ENCODE measurements at regions not wholly inside any gene's neighbourhood (a gene's known extent, or its start where the extent isn't known, plus 50 kb on each side); places are given as distances from the start of the nearest gene placed in this dataset.
A peak's percentile ranks its signal among the peaks of the same experiment; 100 is the strongest.

- Mint-ChIP-seq H3K9me3 (peaks cover 0 to 4% (median 0%) of the 10 kb centered on the region in 11 donors), H3K4me1 (no peaks in the 10 kb centered on the region), H3K36me3 (no peaks in the 10 kb centered on the region), H3K4me3 (no peak overlapping the region), H3K27ac (no peak overlapping the region), H3K27me3 (no peaks in the 10 kb centered on the region)
- Histone ChIP-seq H3K27ac (ENCODE audit: low read depth, low read length) (no peak overlapping the region), H3K9me3 (ENCODE audit: control insufficient read depth in 2 of 3, low read length in 3 of 3) (no peaks in the 10 kb centered on the region), H3K36me3 (ENCODE audit: control insufficient read depth in 2 of 3, insufficient read depth in 3 of 3, low read length in 3 of 3) (no peaks in the 10 kb centered on the region), H3K4me3 (ENCODE audit: low read length) (no peak overlapping the region), H3K4me1 (ENCODE audit: control insufficient read depth in 2 of 2, insufficient read depth in 2 of 2, low read length in 2 of 2) (no peaks in the 10 kb centered on the region), H3K27me3 (ENCODE audit: control insufficient read depth in 2 of 2, insufficient read depth in 2 of 2, low read length in 2 of 2) (no peaks in the 10 kb centered on the region)
- DNase-seq (no peak), ATAC-seq (no peak)
- ChIA-PET POLR2A (no interaction called here), CTCF (no interaction called here)
- intact Hi-C loops (cut with micrococcal nuclease), result no loop called here
Measured at GRCh38 chr13:108444448-108444847, 174.9 kb downstream of the TNFSF13B start.

GRCh38 chr13:108448891-108449290 is 179.4 kb downstream of the TNFSF13B start:
- Histone ChIP-seq H3K9me3 (ENCODE audit: control insufficient read depth in 2 of 3, low read length in 3 of 3) (no peaks in the 10 kb centered on the region), H3K36me3 (ENCODE audit: control insufficient read depth in 2 of 3, insufficient read depth in 3 of 3, low read length in 3 of 3) (no peaks in the 10 kb centered on the region), H3K4me1 (ENCODE audit: control insufficient read depth in 2 of 2, insufficient read depth in 2 of 2, low read length in 2 of 2) (no peaks in the 10 kb centered on the region), H3K4me3 (ENCODE audit: low read length) (no peak overlapping the region), H3K27ac (ENCODE audit: low read depth, low read length) (no peak overlapping the region), H3K27me3 (ENCODE audit: control insufficient read depth in 2 of 2, insufficient read depth in 2 of 2, low read length in 2 of 2) (no peaks in the 10 kb centered on the region)
- no peak for ATAC-seq
- H3K36me3 Mint-ChIP-seq, result peaks cover 0 to 4% (median 0%) of the 10 kb centered on the region in 5 donors
- H3K4me3 Mint-ChIP-seq, result no peak overlapping the region
- no peaks in the 10 kb centered on the region for H3K27me3 Mint-ChIP-seq
- ChIA-PET CTCF (no interaction called here), POLR2A (no interaction called here)
- intact Hi-C loops (cut with micrococcal nuclease), result no loop called here
- H3K4me1 Mint-ChIP-seq, result no peaks in the 10 kb centered on the region
- peak overlapping the region in 1 of 9 donors; percentile 2 for H3K27ac Mint-ChIP-seq
- DNase-seq, result no peak
- H3K9me3 Mint-ChIP-seq, result peaks cover 0 to 3% (median 0%) of the 10 kb centered on the region in 11 donors

- ATAC-seq (no peak), DNase-seq (no peak)
- H3K27me3 ChIP-seq (ENCODE audit: control insufficient read depth in 2 of 2, insufficient read depth in 2 of 2, low read length in 2 of 2), result no peaks in the 10 kb centered on the region
- H3K36me3 ChIP-seq (ENCODE audit: control insufficient read depth in 2 of 3, insufficient read depth in 3 of 3, low read length in 3 of 3), result no peaks in the 10 kb centered on the region
- Mint-ChIP-seq H3K36me3 (peaks cover 0 to 4% (median 0%) of the 10 kb centered on the region in 5 donors), H3K27me3 (peaks cover 0 to 5% (median 0%) of the 10 kb centered on the region in 5 donors), H3K4me3 (no peak overlapping the region), H3K27ac (no peak overlapping the region), H3K9me3 (peaks cover 0 to 3% (median 0%) of the 10 kb centered on the region in 11 donors), H3K4me1 (no peaks in the 10 kb centered on the region)
- H3K4me3 ChIP-seq (ENCODE audit: low read length), result no peak overlapping the region
- ChIA-PET POLR2A (no interaction called here), CTCF (no interaction called here)
- no peaks in the 10 kb centered on the region for H3K9me3 ChIP-seq (ENCODE audit: control insufficient read depth in 2 of 3, low read length in 3 of 3)
- no peaks in the 10 kb centered on the region for H3K4me1 ChIP-seq (ENCODE audit: control insufficient read depth in 2 of 2, insufficient read depth in 2 of 2, low read length in 2 of 2)
- no peak overlapping the region for H3K27ac ChIP-seq (ENCODE audit: low read depth, low read length)
- intact Hi-C loops (cut with micrococcal nuclease), result no loop called here
Measured at GRCh38 chr13:108451121-108451520, 178.3 kb upstream of the MYO16 start.

- peaks cover 0 to 5% (median 4%) of the 10 kb centered on the region in 5 donors for H3K36me3 Mint-ChIP-seq
- CTCF ChIA-PET, result no interaction called here
- H3K9me3 ChIP-seq (ENCODE audit: control insufficient read depth in 2 of 3, low read length in 3 of 3), result no peaks in the 10 kb centered on the region
Measured at GRCh38 chr13:108455320-108455719, 174.1 kb upstream of the MYO16 start.

GRCh38 chr13:108460043-108460442 is 169.4 kb upstream of the MYO16 start:
- intact Hi-C loops (cut with micrococcal nuclease), result no loop called here
- Histone ChIP-seq H3K4me3 (ENCODE audit: low read length) (no peak overlapping the region), H3K36me3 (ENCODE audit: control insufficient read depth in 2 of 3, insufficient read depth in 3 of 3, low read length in 3 of 3) (no peaks in the 10 kb centered on the region), H3K27ac (ENCODE audit: low read depth, low read length) (no peak overlapping the region), H3K27me3 (ENCODE audit: control insufficient read depth in 2 of 2, insufficient read depth in 2 of 2, low read length in 2 of 2) (no peaks in the 10 kb centered on the region), H3K4me1 (ENCODE audit: control insufficient read depth in 2 of 2, insufficient read depth in 2 of 2, low read length in 2 of 2) (no peaks in the 10 kb centered on the region), H3K9me3 (ENCODE audit: control insufficient read depth in 2 of 3, low read length in 3 of 3) (no peaks in the 10 kb centered on the region)
- ChIA-PET POLR2A (no interaction called here), CTCF (no interaction called here)
- Mint-ChIP-seq H3K4me1 (peaks cover 0 to 8% (median 6%) of the 10 kb centered on the region in 7 donors), H3K27ac (no peak overlapping the region), H3K9me3 (peaks cover 0 to 9% (median 2%) of the 10 kb centered on the region in 11 donors), H3K36me3 (peaks cover 0 to 5% (median 0%) of the 10 kb centered on the region in 5 donors), H3K4me3 (no peak overlapping the region), H3K27me3 (peaks cover 0 to 26% (median 4%) of the 10 kb centered on the region in 5 donors)
- ATAC-seq (no peak), DNase-seq (no peak)

More at GRCh38 chr13:108455320-108455719, 174.1 kb upstream of the MYO16 start:
- H3K4me3 Mint-ChIP-seq, result no peak overlapping the region
- ATAC-seq (no peak), DNase-seq (no peak)
- intact Hi-C loops (cut with micrococcal nuclease), result no loop called here
- H3K27me3 Mint-ChIP-seq, result peaks cover 0 to 18% (median 4%) of the 10 kb centered on the region in 5 donors
- H3K27ac Mint-ChIP-seq, result no peak overlapping the region
- no peak overlapping the region for H3K4me3 ChIP-seq (ENCODE audit: low read length)
- no peaks in the 10 kb centered on the region for H3K4me1 ChIP-seq (ENCODE audit: control insufficient read depth in 2 of 2, insufficient read depth in 2 of 2, low read length in 2 of 2)
- POLR2A ChIA-PET, result no interaction called here
- H3K36me3 ChIP-seq (ENCODE audit: control insufficient read depth in 2 of 3, insufficient read depth in 3 of 3, low read length in 3 of 3), result no peaks in the 10 kb centered on the region
- H3K4me1 Mint-ChIP-seq, result peaks cover 0 to 6% (median 0%) of the 10 kb centered on the region in 7 donors
- no peaks in the 10 kb centered on the region for H3K27me3 ChIP-seq (ENCODE audit: control insufficient read depth in 2 of 2, insufficient read depth in 2 of 2, low read length in 2 of 2)
- peaks cover 0 to 12% (median 3%) of the 10 kb centered on the region in 11 donors for H3K9me3 Mint-ChIP-seq
- H3K27ac ChIP-seq (ENCODE audit: low read depth, low read length), result no peak overlapping the region

- CTCF ChIA-PET, result no interaction called here
Measured at GRCh38 chr13:108460746-108461145, 168.7 kb upstream of the MYO16 start.

GRCh38 chr13:108463340-108463739 is 166.1 kb upstream of the MYO16 start:
- ATAC-seq (no peak), DNase-seq (no peak)
- Mint-ChIP-seq H3K27ac (no peak overlapping the region), H3K4me1 (peaks cover 0 to 8% (median 6%) of the 10 kb centered on the region in 7 donors), H3K27me3 (peaks cover 0 to 20% (median 4%) of the 10 kb centered on the region in 5 donors), H3K4me3 (no peak overlapping the region), H3K9me3 (peaks cover 0 to 5% (median 2%) of the 10 kb centered on the region in 11 donors), H3K36me3 (peaks cover 0 to 5% (median 0%) of the 10 kb centered on the region in 5 donors)
- Histone ChIP-seq H3K27ac (ENCODE audit: low read depth, low read length) (no peak overlapping the region), H3K4me3 (ENCODE audit: low read length) (no peak overlapping the region), H3K27me3 (ENCODE audit: control insufficient read depth in 2 of 2, insufficient read depth in 2 of 2, low read length in 2 of 2) (no peaks in the 10 kb centered on the region), H3K36me3 (ENCODE audit: control insufficient read depth in 2 of 3, insufficient read depth in 3 of 3, low read length in 3 of 3) (no peaks in the 10 kb centered on the region), H3K4me1 (ENCODE audit: control insufficient read depth in 2 of 2, insufficient read depth in 2 of 2, low read length in 2 of 2) (no peaks in the 10 kb centered on the region), H3K9me3 (ENCODE audit: control insufficient read depth in 2 of 3, low read length in 3 of 3) (no peaks in the 10 kb centered on the region)
- intact Hi-C loops (cut with micrococcal nuclease), result no loop called here
- ChIA-PET POLR2A (no interaction called here), CTCF (interaction anchor here (0.9 kb wide), 1 partner anchor 1668 kb away, joined by 4 read pairs; no protein-coding TSS in a partner anchor)

More at GRCh38 chr13:108460746-108461145, 168.7 kb upstream of the MYO16 start:
- Histone ChIP-seq H3K4me3 (ENCODE audit: low read length) (no peak overlapping the region), H3K27ac (ENCODE audit: low read depth, low read length) (no peak overlapping the region), H3K4me1 (ENCODE audit: control insufficient read depth in 2 of 2, insufficient read depth in 2 of 2, low read length in 2 of 2) (no peaks in the 10 kb centered on the region), H3K36me3 (ENCODE audit: control insufficient read depth in 2 of 3, insufficient read depth in 3 of 3, low read length in 3 of 3) (no peaks in the 10 kb centered on the region), H3K27me3 (ENCODE audit: control insufficient read depth in 2 of 2, insufficient read depth in 2 of 2, low read length in 2 of 2) (no peaks in the 10 kb centered on the region), H3K9me3 (ENCODE audit: control insufficient read depth in 2 of 3, low read length in 3 of 3) (no peaks in the 10 kb centered on the region)
- peaks cover 0 to 24% (median 4%) of the 10 kb centered on the region in 5 donors for H3K27me3 Mint-ChIP-seq
- DNase-seq (no peak), ATAC-seq (no peak)
- intact Hi-C loops (cut with micrococcal nuclease), result no loop called here
- H3K27ac Mint-ChIP-seq, result no peak overlapping the region
- peaks cover 0 to 9% (median 2%) of the 10 kb centered on the region in 11 donors for H3K9me3 Mint-ChIP-seq
- no peak overlapping the region for H3K4me3 Mint-ChIP-seq
- peaks cover 0 to 5% (median 0%) of the 10 kb centered on the region in 5 donors for H3K36me3 Mint-ChIP-seq
- H3K4me1 Mint-ChIP-seq, result peaks cover 0 to 8% (median 6%) of the 10 kb centered on the region in 7 donors
- POLR2A ChIA-PET, result no interaction called here
